Ectodermal cell (in vitro differentiated cells): ENCODE measurements at regions not wholly inside any gene's neighbourhood (a gene's known extent, or its start where the extent isn't known, plus 50 kb on each side); places are given as distances from the start of the nearest gene placed in this dataset.

Source experiments
- H3K27ac ChIP-seq: 2 replicates; pipeline ENCODE4 v1.7.0; 2013; ENCODE audit warnings: mild to moderate bottlenecking, low read depth, low read length; ENCODE audit not compliant: insufficient read depth, poor library complexity, severe bottlenecking
- H3K27me3 ChIP-seq: 2 replicates; pipeline ENCODE4 v1.7.0; 2013; ENCODE audit warnings: mild to moderate bottlenecking, low read length; ENCODE audit not compliant: insufficient read depth, control insufficient read depth, poor library complexity, severe bottlenecking
- H3K36me3 ChIP-seq: one replicate; pipeline ENCODE4 v1.7.0; 2013; ENCODE audit warnings: low read length; ENCODE audit not compliant: control insufficient read depth, insufficient read depth
- H3K4me1 ChIP-seq: one replicate; pipeline ENCODE4 v1.7.0; 2013; ENCODE audit warnings: low read length; ENCODE audit not compliant: control insufficient read depth, insufficient read depth
- H3K4me3 ChIP-seq: 2 replicates; pipeline ENCODE4 v1.7.0; 2013; ENCODE audit warnings: low read depth, low read length, control low read depth; ENCODE audit not compliant: insufficient read depth
- H3K9me3 ChIP-seq: 2 replicates; pipeline ENCODE4 v1.7.0; 2013; ENCODE audit warnings: mild to moderate bottlenecking, low read length, moderate library complexity; ENCODE audit not compliant: control insufficient read depth
- WGBS, 2 experiments: methylation state at CpG; one replicate each; pipeline ENCODE4 v1.1.7; 2013; ENCODE audit warnings: missing lambda C conversion rate in 2 of 2; 5-methylcytosine and 5-hydroxymethylcytosine counted together

DNA sequence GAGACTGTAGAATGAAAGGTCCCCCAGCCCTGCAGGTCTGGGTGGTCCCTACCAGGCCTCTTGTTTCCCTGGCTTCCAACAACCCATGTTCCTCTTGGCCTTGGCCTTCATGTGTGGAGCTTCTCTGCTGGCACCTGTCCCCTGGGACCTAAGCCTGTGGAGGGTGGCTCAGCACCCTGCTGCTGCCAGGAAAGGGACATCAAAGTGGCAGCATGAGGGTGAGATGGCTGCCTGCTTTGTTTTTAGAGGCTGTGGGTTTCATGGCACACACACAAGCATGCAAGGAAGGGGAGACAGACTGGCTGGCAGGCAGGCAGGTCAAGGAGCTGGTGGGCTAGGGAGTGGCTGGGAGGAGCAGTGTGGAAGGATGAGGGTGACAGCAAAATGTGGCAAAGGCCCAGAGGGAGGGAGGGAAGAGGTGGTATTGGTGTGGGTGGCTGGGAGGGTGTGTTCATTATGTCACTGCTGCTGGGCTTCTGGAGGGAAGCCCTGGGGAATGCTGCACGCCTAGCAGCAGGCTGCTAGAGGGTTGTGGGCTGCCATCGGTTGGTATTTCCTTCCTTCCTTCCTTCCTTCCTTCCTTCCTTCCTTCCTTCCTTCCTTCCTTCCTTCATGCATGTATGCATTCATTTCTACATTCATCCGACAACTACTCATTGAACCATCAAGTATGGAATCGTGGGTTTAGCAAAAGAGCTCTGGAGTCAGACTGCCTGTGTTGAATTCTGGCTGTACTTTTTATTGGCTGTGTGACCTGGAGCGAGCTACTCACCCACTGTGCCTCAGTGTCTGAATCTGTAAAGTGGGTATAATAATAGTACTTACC lies 128.7 kb upstream of the PJA1 start:
- Histone ChIP-seq H3K4me1 (peaks cover 10% of the 10 kb centered on the region), H3K9me3 (no peaks in the 10 kb centered on the region), H3K27ac (no peak overlapping the region), H3K36me3 (no peaks in the 10 kb centered on the region), H3K4me3 (no peak overlapping the region), H3K27me3 (no peaks in the 10 kb centered on the region)
- WGBS, 2 experiments: 85 to 90% methylated on average over 5 of the region's 5 CpGs

GRCh38 chrX:69291116-69291515 lies 125.9 kb upstream of the PJA1 start:
- Histone ChIP-seq H3K36me3 (no peaks in the 10 kb centered on the region), H3K27me3 (no peaks in the 10 kb centered on the region), H3K9me3 (no peaks in the 10 kb centered on the region)

DNA sequence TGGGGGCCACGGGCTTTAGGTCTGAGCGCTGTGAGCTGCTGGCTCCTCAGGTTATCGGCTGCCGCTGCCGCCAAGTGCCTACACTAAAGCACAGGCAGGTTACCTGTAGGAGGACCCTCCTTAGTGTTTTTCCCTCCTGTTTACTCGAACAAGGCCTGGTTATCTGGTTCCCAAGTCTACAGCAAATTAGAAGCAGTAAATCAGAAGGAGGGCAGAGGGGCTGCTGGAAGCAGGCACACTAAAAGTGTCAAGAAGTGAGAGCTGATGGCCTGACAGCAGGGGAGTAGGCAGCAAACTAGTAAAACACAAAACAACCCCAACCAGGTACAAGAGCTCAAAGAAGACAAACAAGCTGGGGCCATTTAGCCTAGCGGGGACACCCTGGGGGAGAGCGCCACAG lies 125.0 kb upstream of the PJA1 start:
- H3K27me3 ChIP-seq: no peaks in the 10 kb centered on the region
- no peak overlapping the region for H3K27ac ChIP-seq
- no peaks in the 10 kb centered on the region for H3K36me3 ChIP-seq
- H3K4me3 ChIP-seq: no peak overlapping the region
- no peaks in the 10 kb centered on the region for H3K9me3 ChIP-seq
- 73 to 83% methylated on average over 7 to 8 of the region's 8 CpGs for WGBS, 2 experiments
- peaks cover 13% of the 10 kb centered on the region for H3K4me1 ChIP-seq

More at GRCh38 chrX:69291116-69291515, 125.9 kb upstream of the PJA1 start:
- Histone ChIP-seq H3K27ac (no peak overlapping the region), H3K4me1 (peaks cover 13% of the 10 kb centered on the region), H3K4me3 (no peak overlapping the region)
- 90 to 91% methylated on average over 4 of the region's 4 CpGs for WGBS, 2 experiments

GRCh38 chrX:69289793-69290123 lies 124.5 kb upstream of the PJA1 start:
- WGBS, 2 experiments: 63 to 83% methylated on average over 1 of the region's 1 CpG
- Histone ChIP-seq H3K27ac (no peak overlapping the region), H3K27me3 (no peaks in the 10 kb centered on the region), H3K4me3 (no peak overlapping the region), H3K4me1 (peaks cover 13% of the 10 kb centered on the region), H3K36me3 (no peaks in the 10 kb centered on the region), H3K9me3 (no peaks in the 10 kb centered on the region)

DNA sequence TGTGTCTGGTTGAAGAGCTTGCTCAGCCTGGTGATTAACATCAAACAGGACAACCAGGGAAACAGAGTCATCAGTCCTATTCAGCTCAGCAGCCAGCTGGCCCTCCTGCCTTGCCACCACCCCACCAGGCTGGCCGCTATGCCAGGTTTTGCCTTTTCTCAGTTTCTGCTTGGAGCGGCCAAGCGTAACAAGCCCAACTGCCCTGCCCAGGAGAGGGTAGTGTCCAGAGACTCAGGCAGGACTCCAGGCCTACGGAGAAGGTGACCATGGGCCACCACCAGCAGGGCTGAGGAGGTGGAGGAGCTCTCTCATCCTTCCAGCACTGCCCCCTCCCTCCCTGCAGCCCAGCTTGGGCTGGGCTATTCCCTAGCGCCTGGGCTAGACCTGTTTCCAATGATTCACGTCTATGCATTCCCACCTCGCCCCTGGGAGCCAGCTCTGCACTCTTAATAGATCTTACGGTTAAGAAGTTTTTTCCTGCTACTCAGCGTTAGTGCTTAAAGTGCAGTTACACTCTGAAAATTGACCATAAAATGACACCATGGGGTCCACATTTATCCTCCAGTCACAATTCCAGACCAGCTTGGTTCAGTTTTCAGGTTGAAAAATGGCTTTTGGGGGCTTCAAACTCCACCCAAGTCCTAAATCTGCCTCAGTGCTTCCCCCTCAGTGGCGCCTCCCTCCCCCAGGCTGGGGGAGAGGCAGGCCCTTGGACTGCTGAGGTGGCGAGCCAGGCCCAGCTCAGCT lies 124.0 kb upstream of the PJA1 start:
- H3K4me3 ChIP-seq: no peak overlapping the region
- H3K27me3 ChIP-seq: no peaks in the 10 kb centered on the region
- H3K4me1 ChIP-seq: peaks cover 13% of the 10 kb centered on the region
- no peak overlapping the region for H3K27ac ChIP-seq
- no peaks in the 10 kb centered on the region for H3K9me3 ChIP-seq
- no peaks in the 10 kb centered on the region for H3K36me3 ChIP-seq
- WGBS, 2 experiments: 78 to 82% methylated on average over 9 to 11 of the region's 11 CpGs

- WGBS, 2 experiments: 89 to 92% methylated on average over 3 of the region's 3 CpGs
- H3K27ac ChIP-seq: no peak overlapping the region
- no peaks in the 10 kb centered on the region for H3K9me3 ChIP-seq
- no peaks in the 10 kb centered on the region for H3K36me3 ChIP-seq
- H3K4me3 ChIP-seq: no peak overlapping the region
- H3K27me3 ChIP-seq: no peaks in the 10 kb centered on the region
- H3K4me1 ChIP-seq: peaks cover 13% of the 10 kb centered on the region
These were observed 121.8 kb upstream of the PJA1 start for GRCh38 chrX:69287095-69287494.

DNA sequence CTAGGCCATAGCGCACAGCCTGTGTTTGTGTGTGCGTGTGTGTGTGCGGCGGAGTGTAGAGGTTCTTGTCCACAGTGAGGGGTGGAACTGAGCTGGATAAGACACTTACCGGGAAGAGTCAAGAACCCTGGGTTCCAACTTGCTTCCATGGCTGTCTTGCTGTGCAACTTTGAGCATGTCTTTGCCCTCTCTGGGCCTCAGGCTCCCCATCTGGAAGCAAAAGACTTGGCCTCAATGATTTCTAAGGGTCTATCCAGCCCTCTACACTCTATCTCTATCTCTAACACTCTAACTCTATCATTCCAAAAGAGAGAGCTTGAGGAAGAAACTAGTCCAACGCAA lies 121.3 kb upstream of the PJA1 start:
- Histone ChIP-seq H3K36me3 (no peaks in the 10 kb centered on the region), H3K4me3 (no peak overlapping the region), H3K27ac (no peak overlapping the region), H3K4me1 (peaks cover 13% of the 10 kb centered on the region), H3K27me3 (no peaks in the 10 kb centered on the region), H3K9me3 (no peaks in the 10 kb centered on the region)
- WGBS, 2 experiments: 93 to 94% methylated on average over 6 of the region's 6 CpGs

GRCh38 chrX:69285881-69286564 lies 120.8 kb upstream of the PJA1 start:
- H3K27me3 ChIP-seq: no peaks in the 10 kb centered on the region
- no peaks in the 10 kb centered on the region for H3K36me3 ChIP-seq
- peaks cover 13% of the 10 kb centered on the region for H3K4me1 ChIP-seq
- 10 to 12% methylated on average over 31 of the region's 31 CpGs for WGBS, 2 experiments
- H3K27ac ChIP-seq: no peak overlapping the region
- H3K9me3 ChIP-seq: no peaks in the 10 kb centered on the region
- H3K4me3 ChIP-seq: no peak overlapping the region

GRCh38 chrX:69285401-69285877 lies 120.2 kb upstream of the PJA1 start:
- no peak overlapping the region for H3K4me3 ChIP-seq
- peaks cover 13% of the 10 kb centered on the region for H3K4me1 ChIP-seq
- H3K27ac ChIP-seq: no peak overlapping the region
- WGBS, 2 experiments: 13% methylated on average over 7 to 8 of the region's 10 CpGs
- H3K27me3 ChIP-seq: no peaks in the 10 kb centered on the region
- H3K9me3 ChIP-seq: no peaks in the 10 kb centered on the region
- no peaks in the 10 kb centered on the region for H3K36me3 ChIP-seq

DNA sequence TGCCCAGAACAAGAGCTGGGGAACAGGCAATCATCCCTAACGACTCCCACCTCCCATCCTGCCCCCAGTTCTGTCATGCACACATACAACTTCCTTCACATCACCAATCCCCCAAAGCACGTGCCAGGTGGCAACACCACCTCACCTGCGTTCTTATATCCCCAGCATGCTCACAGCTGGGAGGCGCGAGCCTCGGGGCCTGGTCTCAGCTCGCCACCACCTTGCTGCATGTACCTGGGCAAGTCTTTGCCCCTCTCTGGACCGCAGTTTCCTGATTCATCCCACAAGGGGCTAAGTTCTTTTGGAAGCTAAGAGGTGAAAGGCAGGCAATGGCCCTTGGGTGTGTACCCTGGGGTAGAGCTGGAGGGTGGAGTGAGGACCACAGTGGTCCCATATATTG lies 119.2 kb upstream of the PJA1 start:
- Histone ChIP-seq H3K27ac (no peak overlapping the region), H3K4me3 (no peak overlapping the region), H3K4me1 (peaks cover 8% of the 10 kb centered on the region), H3K27me3 (no peaks in the 10 kb centered on the region), H3K36me3 (no peaks in the 10 kb centered on the region), H3K9me3 (no peaks in the 10 kb centered on the region)
- 88 to 96% methylated on average over 8 of the region's 8 CpGs for WGBS, 2 experiments
